ENCODE measurements at regions not wholly inside any gene's neighbourhood (a gene's known extent, or its start where the extent isn't known, plus 50 kb on each side); places are given as distances from the start of the nearest gene placed in this dataset.

GRCh38 chr2:180647221-180647620 is 333.2 kb upstream of the UBE2E3 start:
- TF ChIP-seq CTCF (IDR thresholded peaks at IDR 0.05; ENCODE audit: low read length) (no peak), EZH2phosphoT487 (IDR thresholded peaks at IDR 0.05; ENCODE audit: low read length) (no peak)
